ES-I3 (cell line): ENCODE measurements at regions not wholly inside any gene's neighbourhood (a gene's known extent, or its start where the extent isn't known, plus 50 kb on each side); places are given as distances from the start of the nearest gene placed in this dataset.

Experiments
- H3K36me3 ChIP-seq: 2 replicates; pipeline ENCODE4 v1.6.1; 2013; ENCODE audit warnings: mild to moderate bottlenecking, low read length, control low read depth, moderate library complexity; ENCODE audit not compliant: insufficient read depth
- H3K4me1 ChIP-seq: 2 replicates; pipeline ENCODE4 v1.6.1; 2013; ENCODE audit warnings: mild to moderate bottlenecking, control low read depth, low read length; ENCODE audit not compliant: insufficient read depth
- H3K9ac ChIP-seq: 2 replicates; pipeline ENCODE4 v1.6.1; 2013; ENCODE audit warnings: low read depth, mild to moderate bottlenecking, low read length, moderate library complexity
- H3K9me3 ChIP-seq: 2 replicates; pipeline ENCODE4 v1.6.1; 2013; ENCODE audit warnings: mild to moderate bottlenecking, low read length, moderate library complexity; ENCODE audit not compliant: control insufficient read depth, insufficient read depth

DNA sequence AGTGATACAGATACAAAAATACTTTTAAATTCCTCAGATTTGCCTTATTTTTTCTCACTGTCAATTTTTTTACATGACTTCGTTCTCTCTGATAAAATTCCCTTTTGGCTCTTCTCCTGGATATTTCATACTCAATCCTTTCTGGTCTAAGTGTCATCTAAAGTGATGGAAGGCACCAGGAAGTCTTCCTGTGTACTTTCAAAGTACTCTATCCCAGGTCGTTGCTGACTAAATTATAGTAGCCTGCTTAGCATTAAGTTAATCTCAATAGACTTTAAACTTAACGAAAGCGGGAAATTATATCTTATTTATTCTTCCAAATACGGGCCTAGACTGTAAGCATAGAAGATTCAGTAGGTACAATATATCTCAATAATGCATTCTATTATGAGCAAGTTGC is 67.8 kb downstream of the CASP12 start:
- Histone ChIP-seq H3K9ac (no peak overlapping the region), H3K9me3 (no peaks in the 10 kb centered on the region), H3K4me1 (no peaks in the 10 kb centered on the region), H3K36me3 (no peaks in the 10 kb centered on the region)

DNA sequence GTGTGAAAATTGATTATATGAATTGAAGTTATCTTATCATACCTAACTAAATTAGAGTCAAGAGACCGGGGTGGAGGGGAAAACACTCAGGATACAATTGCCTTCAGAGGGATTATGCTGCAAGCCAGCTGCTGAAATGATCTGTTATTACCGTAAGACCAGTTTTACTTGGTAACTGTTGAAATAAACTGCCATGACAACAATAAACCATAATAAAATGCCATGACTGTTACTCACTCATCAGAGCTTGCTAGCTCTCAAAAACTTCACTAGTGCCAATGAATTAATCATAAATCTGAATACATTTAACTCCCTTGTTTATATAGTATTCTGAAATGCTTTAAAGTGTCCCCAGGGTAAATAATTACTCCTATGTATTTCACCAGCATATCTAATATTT is 68.2 kb downstream of the CASP12 start:
- H3K36me3 ChIP-seq: no peaks in the 10 kb centered on the region
- H3K4me1 ChIP-seq: no peaks in the 10 kb centered on the region
- no peak overlapping the region for H3K9ac ChIP-seq
- H3K9me3 ChIP-seq: no peaks in the 10 kb centered on the region

DNA sequence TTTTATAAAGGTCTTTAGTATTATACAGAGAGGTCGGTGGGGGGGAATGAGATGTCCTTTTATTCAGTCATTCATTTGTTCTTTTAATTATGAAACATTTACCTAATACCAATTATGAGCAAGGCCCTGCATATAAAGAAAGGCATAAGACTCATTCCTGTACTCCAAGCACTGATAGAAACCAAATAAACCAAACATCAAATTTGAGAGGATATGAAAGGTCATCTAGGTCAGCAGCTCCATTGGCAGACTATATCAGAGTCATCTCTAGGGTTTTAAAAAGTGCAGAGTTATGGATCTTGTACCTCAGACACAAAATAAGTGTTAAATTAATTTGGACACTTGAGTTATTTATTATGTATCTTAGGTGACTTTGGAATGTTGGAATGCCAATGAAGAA is 71.5 kb downstream of the CASP12 start:
- H3K4me1 ChIP-seq: no peaks in the 10 kb centered on the region
- peaks cover 5% of the 10 kb centered on the region; the same call in 1 of the 2 replicates for H3K9me3 ChIP-seq
- H3K36me3 ChIP-seq: no peaks in the 10 kb centered on the region
- no peak overlapping the region for H3K9ac ChIP-seq

DNA sequence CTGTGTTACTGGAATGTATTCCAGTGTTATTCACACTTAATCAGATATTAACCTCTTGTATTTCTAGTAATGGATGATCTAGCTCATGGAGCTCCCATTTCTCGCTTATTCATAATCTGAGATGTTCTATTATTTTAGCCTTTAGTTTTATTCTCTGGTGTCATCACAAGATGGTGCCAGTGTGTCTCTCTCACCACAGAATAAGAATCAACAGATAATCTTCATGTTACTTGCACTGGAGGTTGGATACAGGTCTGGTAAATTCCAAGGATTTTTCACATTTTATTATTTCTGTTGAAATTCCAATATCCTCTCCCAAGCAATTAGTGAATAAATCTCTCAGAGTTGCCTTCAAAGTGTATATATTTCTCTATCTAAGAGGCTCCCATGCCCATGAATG is 74.6 kb downstream of the CASP12 start:
- Histone ChIP-seq H3K4me1 (no peaks in the 10 kb centered on the region), H3K9ac (no peak overlapping the region), H3K36me3 (no peaks in the 10 kb centered on the region), H3K9me3 (peaks cover 5% of the 10 kb centered on the region; the same call in 1 of the 2 replicates)

DNA sequence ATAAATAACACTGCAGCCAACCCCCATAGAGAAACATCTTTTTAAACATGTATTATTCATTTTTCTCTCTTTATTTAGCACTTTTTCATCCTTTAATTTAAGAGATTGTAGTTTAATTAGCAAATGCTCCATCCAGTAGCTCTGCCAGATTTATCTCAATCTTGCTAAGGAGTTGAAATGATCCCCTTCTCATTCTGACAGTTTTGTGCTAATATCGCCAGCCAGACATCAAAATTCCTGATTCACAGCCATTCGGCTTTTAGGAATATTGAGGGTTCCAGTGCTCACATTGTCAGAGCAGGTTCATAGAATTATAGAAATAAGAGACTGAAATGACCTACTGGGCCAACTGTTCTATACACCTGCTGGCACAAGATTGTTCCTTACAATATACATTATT is 77.8 kb downstream of the CASP12 start:
- Histone ChIP-seq H3K4me1 (no peaks in the 10 kb centered on the region), H3K36me3 (no peaks in the 10 kb centered on the region), H3K9ac (no peak overlapping the region), H3K9me3 (peaks cover 5% of the 10 kb centered on the region; the same call in 1 of the 2 replicates)

DNA sequence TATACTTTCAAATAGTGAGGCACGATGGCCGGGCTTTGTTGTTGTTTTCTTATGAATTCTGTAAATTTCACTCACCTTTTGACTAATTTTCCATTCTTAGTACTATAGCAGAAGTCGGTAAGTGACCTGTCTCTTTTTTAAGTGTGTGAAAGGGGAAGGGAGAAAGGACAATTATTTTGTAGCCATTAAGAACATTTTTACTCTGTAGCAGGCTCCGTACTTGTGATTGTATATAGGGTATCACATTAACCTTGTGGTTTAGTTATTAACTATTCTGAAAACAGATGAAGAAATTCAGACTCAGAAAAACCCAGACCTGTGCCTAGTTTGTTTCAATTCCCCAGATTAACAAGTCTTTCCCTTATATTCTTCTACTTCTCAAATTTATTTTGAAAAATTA is 78.7 kb downstream of the CASP12 start:
- no peak overlapping the region for H3K9ac ChIP-seq
- H3K9me3 ChIP-seq: peaks cover 5% of the 10 kb centered on the region; the same call in 1 of the 2 replicates
- H3K36me3 ChIP-seq: no peaks in the 10 kb centered on the region
- H3K4me1 ChIP-seq: no peaks in the 10 kb centered on the region

DNA sequence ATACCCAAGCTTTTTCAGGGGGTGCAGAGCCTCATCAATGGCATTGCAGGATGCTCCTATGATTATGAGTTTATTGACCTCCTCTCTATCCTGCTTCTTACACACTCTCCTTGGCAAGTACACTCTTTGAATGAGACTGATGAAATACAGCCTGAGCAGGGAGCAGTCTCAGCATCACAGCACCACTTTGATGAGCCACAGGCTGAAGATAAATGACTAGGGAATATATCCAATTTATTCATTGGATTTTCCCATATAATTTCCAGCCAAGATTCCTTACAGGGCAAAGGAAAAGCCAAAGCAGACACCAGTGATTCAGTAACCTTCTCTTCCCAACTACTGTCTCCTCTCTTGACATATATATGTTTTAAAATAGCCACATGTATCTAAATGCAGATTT is 79.2 kb downstream of the CASP12 start:
- Histone ChIP-seq H3K9me3 (peaks cover 5% of the 10 kb centered on the region; the same call in 1 of the 2 replicates), H3K4me1 (peaks cover 4% of the 10 kb centered on the region; the same call in 1 of the 2 replicates), H3K9ac (no peak overlapping the region), H3K36me3 (no peaks in the 10 kb centered on the region)

DNA sequence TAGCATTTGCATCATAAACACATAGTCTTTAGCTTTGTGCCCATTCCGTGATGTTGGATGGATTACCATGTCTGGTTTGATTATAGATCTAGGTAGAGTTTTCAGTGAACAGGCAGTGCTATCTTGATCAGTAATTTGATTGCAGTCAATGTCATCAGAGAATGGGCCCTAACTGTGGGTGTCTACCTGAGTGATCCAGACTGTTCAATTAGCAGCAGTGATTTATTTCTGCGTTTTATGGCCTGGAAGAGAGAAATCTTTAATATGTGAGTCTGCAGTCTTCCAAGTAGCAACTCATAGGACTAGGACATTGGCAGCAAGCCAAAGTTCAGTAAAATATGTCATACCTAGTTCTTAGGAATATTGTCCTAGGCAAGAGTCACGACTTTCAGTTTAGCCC is 80.3 kb downstream of the CASP12 start:
- H3K9ac ChIP-seq: no peak overlapping the region
- H3K4me1 ChIP-seq: peaks cover 5% of the 10 kb centered on the region; the same call in 1 of the 2 replicates
- no peaks in the 10 kb centered on the region for H3K36me3 ChIP-seq
- peaks cover 5% of the 10 kb centered on the region; the same call in 1 of the 2 replicates for H3K9me3 ChIP-seq

DNA sequence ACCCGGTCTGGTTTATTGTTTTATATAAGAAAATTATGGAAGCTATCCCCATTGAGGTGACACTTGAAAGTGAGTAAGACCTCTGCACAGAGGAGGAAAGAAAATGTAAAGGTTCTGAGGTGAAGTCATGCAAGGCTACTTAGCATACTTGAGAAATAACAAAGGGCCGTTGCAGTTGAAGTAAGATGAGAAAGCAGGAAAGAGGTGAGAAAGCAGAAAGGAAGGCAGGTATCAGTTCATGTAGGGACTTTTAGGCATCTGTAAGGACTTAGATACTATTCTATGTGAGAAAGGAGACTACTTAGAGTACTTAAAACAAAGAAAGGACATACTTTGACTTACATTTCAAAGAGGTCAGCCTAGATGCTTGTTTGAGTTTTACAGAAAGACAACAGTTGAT is 84.7 kb downstream of the CASP12 start:
- Histone ChIP-seq H3K36me3 (no peaks in the 10 kb centered on the region), H3K4me1 (peaks cover 5% of the 10 kb centered on the region; the same call in 1 of the 2 replicates), H3K9ac (no peak overlapping the region), H3K9me3 (no peaks in the 10 kb centered on the region)

DNA sequence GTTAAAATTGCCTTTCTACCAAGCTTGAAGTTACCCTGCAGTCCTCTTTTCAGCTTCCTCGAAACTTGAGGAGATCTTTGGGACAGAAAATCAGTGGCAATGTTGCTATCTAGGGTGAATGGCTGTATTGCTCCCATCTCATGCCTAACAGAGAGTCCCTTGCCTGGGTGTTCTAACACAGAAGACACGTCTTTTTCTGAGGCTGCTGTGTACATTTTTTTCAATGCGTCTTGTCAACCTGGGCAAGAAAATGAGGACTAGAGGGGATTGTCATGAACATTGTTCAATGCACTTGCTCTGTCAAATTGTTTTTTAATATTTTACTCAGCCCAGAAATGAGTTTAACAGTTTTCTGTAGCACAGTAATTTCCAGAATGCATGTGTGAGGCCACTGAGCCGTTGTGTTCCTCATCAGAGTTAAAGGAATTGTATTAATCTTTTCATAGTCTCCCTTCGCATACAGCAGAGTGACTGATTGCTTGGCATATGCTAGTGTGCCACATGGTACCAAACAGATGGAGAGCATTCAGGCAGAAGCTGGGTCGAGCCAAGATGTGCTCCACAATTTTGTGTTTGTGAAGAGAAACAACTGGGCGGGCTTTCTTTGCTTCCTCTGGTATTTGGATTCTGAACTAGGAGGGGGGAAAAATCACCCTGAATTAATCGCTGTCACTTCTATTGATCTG is 86.0 kb downstream of the CASP12 start:
- H3K4me1 ChIP-seq: peaks cover 5% of the 10 kb centered on the region; the same call in 1 of the 2 replicates
- H3K9me3 ChIP-seq: no peaks in the 10 kb centered on the region
- no peaks in the 10 kb centered on the region for H3K36me3 ChIP-seq
- no peak overlapping the region for H3K9ac ChIP-seq

DNA sequence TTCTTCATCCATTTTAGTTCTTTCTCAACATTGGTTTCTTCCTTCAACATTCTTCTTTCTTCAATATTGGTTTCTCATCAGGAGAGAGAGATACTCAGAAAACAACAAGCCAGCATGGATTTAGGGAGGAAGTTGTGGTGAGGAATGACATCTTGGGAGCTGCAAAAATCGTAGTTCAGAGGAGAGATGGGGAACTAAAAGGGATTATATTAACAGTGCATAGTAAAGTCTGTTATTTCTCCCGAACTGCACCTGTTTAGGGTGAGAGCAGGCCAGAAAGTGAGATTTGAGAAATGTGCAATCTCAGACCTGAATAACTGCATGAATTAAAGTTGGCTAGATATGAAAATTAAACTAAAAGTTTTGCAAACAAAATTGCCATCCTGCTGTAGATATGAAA is 94.5 kb downstream of the CASP12 start:
- Histone ChIP-seq H3K9me3 (no peaks in the 10 kb centered on the region), H3K4me1 (no peaks in the 10 kb centered on the region), H3K9ac (no peak overlapping the region), H3K36me3 (no peaks in the 10 kb centered on the region)

DNA sequence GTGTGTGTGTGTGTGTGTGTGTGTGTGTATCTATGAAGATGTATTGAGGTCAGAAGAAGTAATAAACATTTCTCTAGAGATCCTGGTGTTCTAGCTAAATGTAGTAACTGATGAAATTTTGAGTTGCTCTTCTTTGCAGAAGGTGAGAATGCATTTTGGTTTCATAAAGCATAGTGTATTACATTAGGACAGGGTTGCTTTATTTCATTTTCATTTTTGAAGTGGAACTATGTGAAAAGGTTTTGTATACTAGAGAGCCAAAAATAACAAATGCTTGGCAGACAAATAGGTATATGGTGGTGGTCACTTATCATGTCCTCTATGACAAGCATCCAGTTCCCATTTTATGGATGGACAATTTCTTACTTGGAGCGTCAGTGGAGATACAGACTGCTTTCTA is 99.0 kb downstream of the CASP12 start:
- Histone ChIP-seq H3K9me3 (no peaks in the 10 kb centered on the region), H3K9ac (no peak overlapping the region), H3K36me3 (no peaks in the 10 kb centered on the region; the same call in 1 of the 2 replicates), H3K4me1 (no peaks in the 10 kb centered on the region)

DNA sequence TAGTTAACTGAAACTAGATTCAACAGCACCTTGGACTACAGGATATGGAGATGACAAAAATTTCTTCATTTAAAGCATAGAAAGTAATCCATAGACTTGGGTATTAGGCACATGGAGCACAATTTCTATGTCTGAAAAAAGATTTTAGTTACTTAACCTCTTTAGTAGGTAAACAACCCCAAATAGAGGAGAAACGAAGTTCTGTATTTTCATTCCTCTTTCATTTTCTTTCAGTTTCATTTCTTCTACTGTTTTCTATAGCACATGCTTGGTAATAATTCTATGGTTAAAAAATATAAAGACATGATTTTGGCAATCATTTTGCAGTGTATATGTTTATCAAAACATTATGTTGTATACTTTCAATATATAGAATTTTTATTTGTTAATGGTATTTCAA is 99.5 kb downstream of the CASP12 start:
- Histone ChIP-seq H3K36me3 (no peaks in the 10 kb centered on the region; the same call in 1 of the 2 replicates), H3K4me1 (no peaks in the 10 kb centered on the region), H3K9me3 (no peaks in the 10 kb centered on the region), H3K9ac (no peak overlapping the region)

DNA sequence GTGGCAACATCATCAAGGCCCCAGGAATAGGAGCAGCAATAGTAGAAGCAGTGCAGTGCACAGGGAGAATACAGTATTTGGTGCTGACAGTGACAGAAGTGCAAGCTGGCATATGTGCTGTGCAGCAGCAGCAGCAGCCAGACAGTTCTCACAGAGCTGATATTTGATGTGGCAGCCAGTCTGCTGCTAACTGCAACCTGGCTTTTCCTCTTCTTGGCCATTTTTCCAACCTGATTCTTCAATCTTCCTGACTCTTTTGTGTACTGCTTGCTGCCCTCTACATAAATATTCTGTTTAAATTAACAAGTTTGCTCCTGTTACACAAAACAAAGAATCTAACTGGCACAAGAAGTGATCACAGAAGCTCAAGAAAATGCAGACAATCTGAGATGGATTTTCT is 102.0 kb downstream of the CASP12 start:
- Histone ChIP-seq H3K36me3 (no peaks in the 10 kb centered on the region; the same call in 1 of the 2 replicates), H3K9ac (no peak overlapping the region), H3K4me1 (no peaks in the 10 kb centered on the region; the same call in 1 of the 2 replicates), H3K9me3 (no peaks in the 10 kb centered on the region)

DNA sequence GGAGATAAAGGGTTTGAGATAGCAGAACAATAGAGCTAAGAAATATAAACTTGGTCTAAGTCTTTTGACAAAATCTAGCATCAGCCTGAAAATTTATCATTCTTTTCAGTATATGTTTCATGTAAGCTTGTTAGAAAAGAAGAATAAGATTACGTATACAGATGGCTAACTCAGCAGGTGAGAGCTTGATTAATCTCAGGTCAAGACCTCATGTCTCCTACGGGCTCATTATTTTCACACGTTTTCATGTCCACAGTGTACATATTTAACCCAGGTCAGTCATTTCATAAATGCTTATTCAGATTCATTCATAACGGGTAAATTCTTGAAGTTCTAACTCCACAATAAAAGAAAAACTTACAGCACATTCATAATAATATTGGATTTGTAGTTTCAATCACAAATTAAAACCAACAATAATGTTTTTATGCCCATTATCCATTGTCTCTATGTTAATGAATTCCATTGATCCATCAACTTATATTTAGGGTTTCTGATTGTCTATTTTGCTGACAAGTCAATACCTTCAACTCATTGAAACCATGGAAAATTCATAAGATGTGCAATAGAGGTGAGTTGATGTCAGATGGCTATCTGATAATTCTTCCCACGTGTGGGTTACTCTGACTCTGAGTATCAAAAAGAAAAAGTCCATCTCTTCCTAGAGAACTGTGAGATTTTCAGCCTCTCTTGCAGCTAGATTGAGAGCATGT is 102.6 kb downstream of the CASP12 start:
- Histone ChIP-seq H3K36me3 (no peaks in the 10 kb centered on the region; the same call in 1 of the 2 replicates), H3K9ac (no peak overlapping the region), H3K9me3 (no peaks in the 10 kb centered on the region), H3K4me1 (no peaks in the 10 kb centered on the region; the same call in 1 of the 2 replicates)
